Coronary artery (tissue), 2 donors: ENCODE measurements at regions not wholly inside any gene's neighbourhood (a gene's known extent, or its start where the extent isn't known, plus 50 kb on each side); places are given as distances from the start of the nearest gene placed in this dataset.

ENCODE experiments used
- DNase-seq: peaks from one replicate; pipeline ENCODE4 v3.0.0-alpha.2; 2017; ENCODE audit warnings: low spot score
- H3K27ac ChIP-seq, 2 donors: fragments of 200-600 bp; sonication (generic); one replicate each; pipeline ENCODE4 v1.5.1; 2016 to 2019
- H3K4me3 ChIP-seq: fragments of 200-600 bp; sonication (generic); 2 replicates; pipeline ENCODE4 v1.5.1; 2016; ENCODE audit warnings: mild to moderate bottlenecking, moderate library complexity
- CTCF ChIP-seq: fragments of 200-600 bp; sonication (generic); IDR thresholded peaks from one replicate; pipeline ENCODE4 v1.5.1; 2019; ENCODE audit warnings: antibody characterized with exemption

GRCh38 chr20:7379621-7380220, 560.5 kb downstream of the HAO1 start:
- no peak overlapping the region for H3K27ac ChIP-seq
- no peak overlapping the region for H3K4me3 ChIP-seq
- TF ChIP-seq CTCF, result no peak

GRCh38 chr20:7383216-7383615, 557.0 kb downstream of the HAO1 start:
- Histone ChIP-seq H3K27ac (no peak overlapping the region), H3K4me3 (no peak overlapping the region)
- no peak for DNase-seq
- TF ChIP-seq CTCF, result no peak

More at GRCh38 chr20:7379621-7380220, 560.5 kb downstream of the HAO1 start:
- DNase-seq, result no peak

GRCh38 chr20:7387638-7388193, 552.5 kb downstream of the HAO1 start:
- no peak for DNase-seq
- H3K27ac ChIP-seq, result no peak overlapping the region
- H3K4me3 ChIP-seq, result no peak overlapping the region
- no peak for TF ChIP-seq CTCF

GRCh38 chr20:7389216-7389615, 551.0 kb downstream of the HAO1 start:
- DNase-seq, result no peak
- Histone ChIP-seq H3K27ac (no peak overlapping the region), H3K4me3 (no peak overlapping the region)
- TF ChIP-seq CTCF, result no peak

GRCh38 chr20:7392542-7393206, 547.6 kb downstream of the HAO1 start:
- no peak for DNase-seq
- no peak for TF ChIP-seq CTCF
- no peak overlapping the region for H3K27ac ChIP-seq
- no peak overlapping the region for H3K4me3 ChIP-seq

- DNase-seq, result no peak
- no peak overlapping the region for H3K27ac ChIP-seq
- no peak for TF ChIP-seq CTCF
- H3K4me3 ChIP-seq, result no peak overlapping the region
Measured at GRCh38 chr20:7399114-7399513, 541.1 kb downstream of the HAO1 start.

- no peak for DNase-seq
- no peak for TF ChIP-seq CTCF
- Histone ChIP-seq H3K27ac (no peak overlapping the region), H3K4me3 (no peak overlapping the region)
Measured at GRCh38 chr20:7399575-7399974, 540.7 kb downstream of the HAO1 start.
